LoVo (cell line): ENCODE measurements at regions not wholly inside any gene's neighbourhood (a gene's known extent, or its start where the extent isn't known, plus 50 kb on each side); places are given as distances from the start of the nearest gene placed in this dataset.

Experiments
- DNase-seq: peaks from one replicate; pipeline ENCODE4 v3.0.0-alpha.2; 2016; ENCODE audit warnings: low spot score

DNA sequence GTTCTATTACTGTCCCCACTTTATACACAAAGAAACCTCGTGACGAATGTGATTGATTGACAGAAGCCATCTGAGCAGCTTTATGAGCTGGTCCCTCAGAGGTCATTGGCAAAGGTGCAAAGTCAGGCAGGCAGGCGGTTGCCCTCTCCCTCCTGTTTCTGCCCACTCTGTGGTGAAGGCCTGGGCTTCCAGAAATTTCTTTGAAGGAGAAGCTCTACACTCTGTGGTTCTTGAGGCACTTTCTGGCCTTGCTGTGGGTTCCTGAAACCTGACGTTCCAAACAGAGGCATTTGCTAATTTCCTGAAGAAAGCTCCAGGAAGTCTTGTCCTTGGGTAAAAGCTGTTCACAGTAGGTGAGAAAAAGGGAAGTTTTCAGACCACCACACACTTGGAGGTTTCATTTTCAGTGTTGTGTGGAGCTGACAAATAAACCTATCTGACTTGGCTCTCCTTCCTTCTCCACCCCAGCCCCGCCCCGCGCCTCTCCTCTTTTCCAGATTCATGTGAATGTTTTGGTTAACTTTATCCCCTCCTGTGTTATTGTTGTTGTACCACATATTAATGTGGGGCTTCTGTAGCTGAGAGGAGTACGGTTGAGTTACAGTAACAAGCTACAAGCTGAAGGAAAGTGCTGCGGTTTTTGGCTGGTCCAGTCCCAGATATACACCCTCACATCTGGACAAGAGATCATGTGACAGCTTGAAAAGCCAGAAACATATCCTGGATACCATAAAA lies 274.1 kb downstream of the CLIC5 start:
- no peak for DNase-seq

DNA sequence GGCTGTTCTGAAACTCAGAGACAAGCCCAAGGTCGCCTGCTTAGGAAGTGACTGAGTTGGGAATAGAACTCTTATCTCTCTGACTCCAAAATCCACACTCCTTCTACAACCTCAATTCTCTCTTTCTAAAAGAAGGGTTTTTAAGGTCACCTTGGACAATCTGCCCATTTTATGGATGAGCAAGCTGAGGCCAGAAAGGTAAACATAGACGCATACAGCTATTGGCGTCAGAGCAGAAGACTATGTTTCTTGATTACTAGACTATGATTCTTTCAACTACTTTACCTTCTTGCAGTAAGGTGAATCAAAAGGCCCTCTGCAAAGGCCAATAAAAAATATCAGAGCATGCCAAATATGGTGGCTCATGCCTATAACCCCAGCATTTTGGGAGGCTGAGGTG lies 276.6 kb downstream of the CLIC5 start:
- DNase-seq, result no peak

DNA sequence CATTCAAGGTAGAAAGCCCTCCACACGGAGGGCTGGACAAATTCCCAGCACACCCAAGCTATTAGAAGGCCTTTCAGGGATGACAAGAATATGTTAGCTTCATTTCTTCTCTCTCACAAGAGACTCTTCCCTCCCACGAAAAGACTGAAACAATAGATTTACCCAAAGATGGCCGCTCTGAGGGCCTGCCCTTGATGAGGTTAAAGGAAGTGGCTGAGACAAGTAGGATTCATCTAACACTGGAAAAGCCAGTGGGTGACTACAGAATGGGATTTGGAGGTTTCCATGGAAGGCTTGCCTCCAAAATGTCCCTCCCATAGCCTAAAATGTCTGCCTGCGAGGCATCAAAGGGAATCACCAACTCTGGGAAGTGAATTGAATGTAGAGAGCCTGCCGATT lies 277.6 kb downstream of the CLIC5 start:
- DNase-seq, result no peak

DNA sequence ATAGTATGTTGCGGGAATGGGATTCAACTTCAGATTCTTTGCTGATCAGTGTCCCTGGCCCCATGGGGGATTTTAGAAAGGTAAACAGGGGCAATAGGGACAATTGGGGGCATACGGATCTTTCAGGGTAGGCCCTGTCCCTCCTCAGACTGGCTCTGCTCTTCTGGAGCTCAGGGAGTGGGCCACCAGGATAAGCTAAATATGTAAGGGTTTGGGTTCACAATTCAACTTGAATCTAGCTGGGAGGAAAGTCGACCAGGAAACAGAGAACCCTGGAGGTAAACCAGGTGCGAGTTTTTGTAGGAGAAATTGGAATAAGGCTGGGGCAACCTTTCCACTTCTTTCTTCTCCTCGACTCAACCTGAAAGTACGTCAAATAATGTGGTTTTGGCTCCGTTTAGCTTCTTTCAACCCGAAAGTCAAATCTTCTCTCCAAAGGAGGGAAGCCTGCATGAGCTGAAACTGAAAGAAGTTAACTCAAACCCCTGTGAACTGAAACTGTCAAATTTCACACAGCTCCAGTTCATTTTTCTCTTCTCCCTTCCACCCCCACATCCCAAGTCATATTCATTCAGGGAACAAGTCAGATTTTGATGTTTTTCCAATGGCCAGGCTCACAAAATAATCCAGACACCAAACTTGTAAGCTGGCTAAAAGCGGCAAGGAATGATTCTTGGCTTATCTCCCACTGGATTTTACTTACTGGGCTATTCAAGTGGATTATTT lies 278.2 kb downstream of the CLIC5 start:
- no peak for DNase-seq

DNA sequence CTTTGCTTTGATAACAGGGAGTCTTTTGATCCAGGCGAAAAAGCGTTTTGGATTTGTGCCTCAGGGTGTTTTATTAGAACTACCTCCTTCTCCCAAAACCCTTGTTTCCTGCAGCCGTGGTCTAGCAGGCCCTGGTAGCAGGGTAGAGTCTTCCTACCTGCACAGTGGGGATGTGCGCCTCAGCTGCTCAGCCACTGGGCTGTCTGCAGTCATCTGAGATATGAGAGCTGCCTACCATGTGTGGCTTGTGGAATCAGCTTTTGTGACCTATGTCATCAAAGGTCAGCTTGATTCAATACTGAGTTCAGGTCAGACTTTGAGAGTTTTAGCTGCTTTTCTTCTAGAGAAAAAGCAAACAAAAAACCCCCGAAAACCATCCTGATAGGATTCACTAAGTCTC lies 279.5 kb downstream of the CLIC5 start:
- no peak for DNase-seq

DNA sequence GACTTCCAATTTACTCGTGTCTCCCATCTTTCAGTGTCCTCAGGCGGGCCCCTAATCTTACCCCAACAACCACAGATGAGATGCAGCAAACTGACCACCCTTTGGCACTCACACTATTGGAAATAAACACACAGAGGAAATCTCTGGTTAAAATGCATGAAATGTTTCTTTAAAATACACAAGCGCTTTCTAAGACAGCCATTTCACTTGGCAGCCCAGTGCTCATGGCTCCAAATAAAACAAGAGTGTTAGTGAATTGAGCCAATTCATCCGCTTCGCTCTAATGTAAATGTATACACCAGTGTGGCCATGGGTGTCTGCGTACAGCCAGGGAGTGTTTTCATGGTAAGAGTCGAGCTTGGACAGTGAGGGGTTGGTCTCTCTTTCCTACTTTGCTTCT lies 282.9 kb downstream of the CLIC5 start:
- no peak for DNase-seq

DNA sequence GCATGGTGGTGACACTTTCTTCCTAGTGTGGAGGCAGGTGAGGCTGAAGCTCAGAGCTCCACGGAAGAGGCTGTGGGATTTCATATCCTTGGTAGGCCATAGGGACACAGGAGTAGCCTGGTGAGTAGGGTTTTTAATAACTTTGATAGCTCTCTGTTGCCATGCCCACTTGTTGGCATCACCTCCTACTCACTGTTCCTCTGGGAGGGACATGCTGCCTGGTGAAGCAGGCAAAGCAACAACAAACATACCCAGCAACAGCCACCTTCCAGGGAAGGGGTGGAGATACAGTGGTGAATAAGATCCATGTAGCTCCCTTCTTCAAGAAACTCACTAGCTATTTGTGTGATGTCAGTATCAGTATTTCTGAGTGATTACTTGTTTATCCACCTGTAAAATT lies 285.4 kb downstream of the CLIC5 start:
- no peak for DNase-seq

DNA sequence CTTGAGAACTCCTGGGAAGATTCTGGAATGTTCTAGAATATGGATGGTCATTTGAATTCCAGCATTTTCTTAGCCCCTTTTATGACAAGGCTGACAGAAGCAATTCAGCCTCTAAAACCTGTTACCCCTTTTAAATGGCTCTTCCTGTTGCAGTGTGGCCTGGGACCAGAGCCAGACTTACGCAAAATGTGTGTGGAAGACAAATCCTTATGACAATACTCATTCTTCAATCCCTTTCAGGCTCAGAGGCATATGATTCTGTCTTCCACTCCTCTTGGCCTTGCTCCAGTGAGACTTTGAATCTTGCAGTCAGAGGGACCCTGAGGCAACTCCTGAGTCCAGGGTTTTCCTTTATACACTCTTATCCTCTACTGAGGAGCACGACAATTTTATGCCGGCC lies 287.0 kb downstream of the CLIC5 start:
- DNase-seq, result peak; percentile 33

DNA sequence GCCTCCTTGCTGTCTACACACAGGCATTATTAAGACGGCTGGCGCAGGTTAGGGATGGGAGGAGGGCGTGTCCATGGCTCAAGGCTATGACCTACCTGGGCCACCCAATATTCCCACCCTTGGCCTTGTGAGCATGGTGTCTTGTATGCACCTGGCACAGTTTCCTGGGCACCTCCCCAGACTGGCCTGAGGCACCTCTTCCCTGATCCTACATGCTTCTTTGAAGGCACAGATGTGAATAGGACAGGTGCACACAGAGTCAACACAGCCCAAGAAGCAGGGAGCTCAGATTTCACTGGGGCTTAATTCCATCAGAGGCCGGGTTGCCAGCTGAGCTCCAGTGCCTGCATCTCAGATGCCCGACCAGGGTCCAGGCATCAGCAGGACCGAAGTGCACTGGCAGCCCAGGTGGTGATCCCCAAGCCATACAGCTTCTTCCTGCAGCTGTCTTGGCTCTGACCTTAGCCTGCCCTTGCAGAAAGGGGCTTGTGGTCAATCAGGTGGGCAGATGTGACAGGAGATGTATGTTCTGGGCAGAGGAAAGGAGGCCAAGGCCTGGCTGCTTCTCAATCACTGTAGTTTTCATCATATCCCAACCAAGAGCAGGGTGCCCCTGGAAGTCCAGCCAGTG lies 287.7 kb downstream of the CLIC5 start:
- DNase-seq, result no peak

DNA sequence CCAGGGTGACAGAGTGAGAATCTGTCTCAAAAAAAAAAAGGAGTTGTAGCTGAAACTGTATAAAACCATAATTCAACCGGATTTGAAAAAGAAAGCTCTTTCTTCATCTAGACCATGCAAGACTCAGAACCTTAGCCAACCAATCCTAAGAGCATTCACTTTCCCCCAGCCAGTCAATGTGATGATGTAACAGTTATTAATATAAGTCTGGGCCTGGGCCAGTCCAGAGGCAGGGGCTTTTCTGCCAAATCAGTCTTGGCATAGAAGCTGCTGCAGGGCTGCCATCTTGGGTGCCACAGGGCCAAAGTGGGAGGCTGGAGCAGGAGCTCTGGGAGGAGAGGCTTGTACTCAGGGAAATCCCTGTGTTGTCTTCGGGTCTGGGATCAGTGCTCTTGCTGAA lies 288.4 kb downstream of the CLIC5 start:
- DNase-seq, result no peak

DNA sequence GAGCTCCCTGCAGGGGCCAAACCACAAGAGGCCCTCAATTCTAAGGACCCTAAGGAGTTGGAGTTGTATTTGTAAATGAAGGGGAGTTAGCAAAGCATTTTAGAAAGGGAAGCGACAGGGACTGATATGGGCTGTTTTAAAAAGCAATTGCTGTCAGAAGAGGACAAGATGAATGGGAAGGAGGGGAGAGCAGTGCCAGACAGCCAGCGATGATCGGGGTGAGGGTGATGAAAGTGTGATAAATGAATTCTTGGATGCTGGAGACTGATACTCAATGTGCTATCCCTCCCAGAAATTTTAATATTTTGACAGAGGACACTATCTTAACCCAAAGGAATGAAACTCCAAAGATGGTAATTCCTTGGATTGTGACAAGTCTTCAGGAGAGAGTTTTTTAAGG lies 289.2 kb downstream of the CLIC5 start:
- DNase-seq, result no peak

DNA sequence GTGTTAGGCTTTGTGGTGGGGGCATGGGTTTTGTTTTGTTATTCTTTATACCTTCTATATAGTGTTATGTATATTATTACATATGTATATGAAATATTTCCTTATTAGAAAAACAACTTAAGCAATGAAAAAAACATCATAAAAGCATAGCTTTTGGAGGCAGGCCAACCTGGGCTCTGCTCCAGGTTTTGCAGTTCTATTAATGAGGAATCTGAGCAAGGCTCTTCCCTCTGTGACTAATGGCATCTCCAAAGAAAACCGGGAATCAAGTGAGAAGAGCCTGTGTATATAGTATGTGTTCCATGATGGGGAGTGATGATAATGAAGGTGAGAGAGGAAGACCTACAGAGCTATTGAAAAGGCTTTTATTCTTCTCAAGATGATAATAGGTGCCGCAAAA lies 291.1 kb downstream of the CLIC5 start:
- DNase-seq, result peak; percentile 76

DNA sequence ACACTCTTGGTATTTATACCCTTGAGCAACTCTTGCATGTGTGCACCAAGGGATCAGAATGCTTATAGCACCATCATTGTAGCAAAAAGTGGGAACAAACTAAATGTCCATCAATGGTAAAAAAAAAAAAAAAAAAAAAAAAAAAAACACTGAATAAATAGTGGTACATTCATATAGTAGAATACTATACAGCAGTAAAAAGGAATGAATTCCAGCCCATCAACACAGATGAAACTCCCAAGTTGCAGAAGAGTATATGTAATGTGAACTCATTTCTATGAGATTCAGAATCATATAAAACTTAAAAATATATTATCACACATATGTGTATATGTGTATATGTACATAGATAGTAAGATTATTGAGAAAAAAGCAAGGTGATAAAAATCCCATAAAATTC lies 291.6 kb downstream of the CLIC5 start:
- no peak for DNase-seq

DNA sequence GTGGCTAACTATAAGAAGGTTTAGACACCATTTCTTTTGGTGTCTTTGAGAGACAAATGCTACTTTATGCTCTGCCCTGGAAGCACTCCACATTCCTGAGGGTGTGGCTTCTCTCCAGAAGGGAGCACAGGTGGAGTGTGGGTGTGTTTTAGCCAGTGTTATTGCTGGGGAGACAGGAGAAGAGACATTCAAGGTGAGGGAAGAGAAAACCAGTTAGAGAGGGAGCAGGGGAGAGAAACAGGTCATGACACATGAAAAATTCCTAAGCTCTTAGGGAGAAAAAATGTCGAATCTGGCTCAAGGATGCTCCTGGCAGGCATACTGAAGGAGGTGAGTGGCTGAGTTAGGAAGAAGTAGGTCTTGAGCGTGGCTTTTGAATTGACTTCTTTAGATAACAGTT lies 292.8 kb downstream of the CLIC5 start:
- DNase-seq, result peak; percentile 50

DNA sequence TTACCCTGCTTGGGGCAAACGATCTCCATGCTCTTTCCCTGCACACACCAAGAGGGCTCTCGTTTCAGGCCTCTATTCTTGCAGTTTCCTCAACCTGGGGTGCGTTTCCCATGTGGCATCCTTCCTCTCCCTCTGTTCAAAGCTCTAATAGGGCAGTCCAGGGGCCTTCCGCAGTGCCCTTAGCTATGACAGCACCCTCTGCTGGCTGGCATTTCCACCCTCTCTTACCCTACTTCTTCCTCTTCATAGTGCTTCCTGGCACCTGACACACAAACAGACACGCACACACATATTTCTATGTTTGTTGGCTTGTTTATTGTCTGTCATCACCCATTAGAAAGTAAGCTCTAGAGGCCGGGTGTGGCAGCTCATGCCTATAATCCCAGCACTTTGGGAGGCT lies 294.0 kb downstream of the CLIC5 start:
- no peak for DNase-seq

DNA sequence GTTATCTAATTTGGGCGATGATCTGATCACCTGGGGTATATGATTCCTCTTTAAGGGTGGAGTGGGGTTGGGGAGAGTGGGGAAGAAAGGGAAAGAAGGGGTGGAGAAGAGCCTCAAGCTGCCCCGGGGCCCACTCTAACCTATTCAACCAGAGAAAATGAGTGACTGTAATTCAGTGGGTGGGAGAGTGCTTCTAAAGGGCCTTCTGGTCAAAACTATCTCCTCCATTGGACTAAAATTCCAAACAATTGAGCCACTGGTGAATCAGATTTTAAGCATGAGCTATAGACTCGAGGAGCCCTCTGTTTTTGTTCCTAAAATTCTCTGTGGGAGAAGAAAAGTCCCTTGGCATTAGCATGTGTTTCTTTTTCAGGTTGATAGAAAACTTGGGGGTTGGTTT lies 296.8 kb downstream of the CLIC5 start:
- DNase-seq, result no peak

DNA sequence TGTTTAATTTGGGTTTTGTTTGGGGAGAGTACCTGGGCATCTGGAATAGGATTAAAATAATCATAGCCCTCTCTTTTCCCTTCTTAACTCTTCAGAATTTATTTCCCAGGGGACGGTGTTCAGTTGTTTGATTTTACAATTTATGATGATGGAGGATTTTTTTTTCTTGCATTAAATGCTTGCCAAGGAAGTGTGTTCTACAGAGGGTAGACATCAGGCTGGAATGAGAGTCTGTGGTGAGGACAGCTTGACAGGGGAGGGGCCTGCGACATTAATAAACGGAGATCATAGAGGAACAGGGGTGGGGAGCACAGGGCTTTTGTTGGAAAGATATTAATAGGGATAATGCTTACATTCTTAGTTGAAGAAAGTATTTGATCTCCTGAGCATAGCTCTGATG lies 297.5 kb downstream of the CLIC5 start:
- DNase-seq, result no peak

DNA sequence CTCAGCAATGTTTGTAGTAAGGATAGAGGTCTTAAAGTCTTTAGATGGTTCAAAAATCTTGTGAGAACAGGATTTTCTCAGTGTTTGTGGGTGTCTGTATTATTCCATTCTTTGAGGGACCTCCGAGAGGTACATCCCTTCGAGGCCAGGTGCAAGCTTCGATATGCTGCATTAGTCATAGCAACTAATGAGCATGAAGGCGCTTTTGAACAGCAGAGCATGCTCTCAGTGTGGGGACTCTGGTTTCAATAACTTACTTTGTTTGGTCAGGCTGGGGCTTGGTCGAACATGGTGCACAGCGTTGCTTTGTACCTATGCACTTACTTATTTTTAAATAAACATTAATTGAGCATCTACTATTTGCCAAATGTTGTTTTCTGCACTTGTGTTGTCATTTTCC lies 297.9 kb downstream of the CLIC5 start:
- no peak for DNase-seq

DNA sequence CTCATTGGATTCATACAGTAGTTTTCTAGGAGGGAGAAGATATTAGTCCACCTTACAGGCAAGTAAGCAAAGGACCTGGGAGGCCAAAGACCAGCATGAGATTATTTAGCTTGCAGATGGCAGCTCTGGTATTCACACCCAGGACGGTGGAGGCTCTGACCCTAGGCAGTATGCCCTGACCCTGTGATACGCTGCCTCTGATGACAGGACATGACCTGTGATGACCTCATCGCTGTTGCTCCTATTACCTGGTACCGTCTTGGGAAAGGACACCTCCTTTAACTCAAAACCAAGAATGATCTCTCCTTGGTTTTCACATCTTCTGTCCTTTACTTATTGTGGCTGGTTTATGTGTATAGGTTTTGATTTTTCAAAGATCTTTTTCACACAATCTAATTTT lies 298.6 kb downstream of the CLIC5 start:
- no peak for DNase-seq

DNA sequence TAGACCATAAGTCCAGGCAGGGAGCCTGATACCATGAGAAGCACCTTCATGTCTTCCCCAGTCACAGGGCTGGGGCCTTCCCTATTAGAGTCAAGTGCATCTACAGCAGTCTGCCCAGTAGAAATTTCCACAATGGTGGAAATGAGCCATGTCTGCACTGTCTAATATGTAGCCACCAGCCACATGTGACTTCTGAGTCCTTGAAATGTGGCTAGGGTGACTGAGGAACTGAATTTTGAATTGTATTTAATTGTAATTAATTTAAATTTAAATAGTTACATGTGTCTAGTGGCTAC lies 300.2 kb downstream of the CLIC5 start:
- DNase-seq, result no peak

DNA sequence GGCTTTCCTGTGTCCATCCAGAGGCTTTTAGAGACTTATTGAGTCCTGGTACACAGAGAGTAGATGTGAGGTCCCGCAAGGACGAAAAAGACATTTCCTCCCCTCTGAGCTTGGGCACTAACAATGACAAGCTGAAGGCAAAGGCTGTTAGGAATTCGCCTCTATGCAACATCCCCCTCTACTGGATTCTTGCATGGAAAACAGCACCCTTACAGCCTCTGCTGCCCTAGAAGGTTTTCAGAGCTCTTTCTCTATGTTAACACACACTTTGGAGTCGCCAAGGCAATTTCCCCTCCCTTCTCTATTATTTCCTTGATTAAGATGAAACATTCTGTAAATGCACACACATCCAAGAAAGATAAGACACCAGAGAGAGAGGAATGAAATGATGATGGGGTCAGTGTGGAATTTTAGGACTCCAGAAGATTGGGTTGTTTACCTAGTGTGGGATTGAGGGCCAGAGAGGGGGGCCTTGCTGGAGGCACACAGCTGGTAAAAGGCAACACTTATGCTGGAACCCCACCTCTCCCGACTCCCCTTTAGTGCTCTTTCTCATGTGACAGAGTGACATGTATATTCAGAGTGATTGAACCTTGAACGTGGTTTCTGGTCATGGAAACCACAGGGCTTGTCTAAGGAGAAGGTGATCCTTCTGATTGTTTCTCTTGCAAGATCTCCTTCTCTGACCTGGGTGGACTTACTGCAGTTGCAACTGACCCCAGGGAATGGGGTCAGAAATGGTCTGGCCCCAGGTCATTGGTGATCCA lies 300.7 kb downstream of the CLIC5 start:
- DNase-seq, result peak; percentile 83

DNA sequence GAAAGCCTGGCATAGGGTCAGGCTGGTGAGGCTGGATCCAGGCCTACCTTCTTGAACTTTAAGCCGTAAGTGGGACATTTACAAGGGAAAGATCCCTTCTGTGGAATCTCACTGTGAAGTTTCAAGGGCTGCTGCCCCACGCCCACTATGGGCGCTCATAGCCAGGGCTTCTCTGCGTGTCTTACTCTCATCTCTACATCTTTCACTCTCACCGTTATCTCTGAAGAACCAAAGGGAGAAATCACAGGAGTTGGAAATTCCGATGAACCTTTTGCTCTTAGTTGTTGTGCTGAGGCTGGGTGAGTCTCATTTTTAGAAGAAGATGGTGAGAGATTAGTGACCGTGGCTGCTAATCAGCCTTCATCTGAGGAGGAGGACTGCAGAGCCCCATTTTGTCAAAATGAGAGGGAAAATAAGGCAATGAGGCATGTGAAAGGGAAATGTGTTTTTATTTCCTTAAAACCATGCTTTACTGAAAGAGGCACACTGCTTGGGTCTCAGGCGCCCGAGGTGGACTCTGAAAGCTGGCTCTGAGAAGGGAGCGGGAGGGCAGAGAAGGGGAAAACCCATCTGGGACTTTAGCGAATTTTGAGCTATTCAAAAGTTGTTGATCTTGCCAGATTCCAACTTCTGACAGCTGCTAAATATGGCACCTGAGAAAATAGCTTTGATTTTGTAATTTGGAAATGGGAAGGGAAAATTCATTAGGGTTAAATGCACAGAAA lies 301.5 kb downstream of the CLIC5 start:
- DNase-seq, result no peak
